Endothelial cell of umbilical vein (primary cell): ENCODE measurements at regions not wholly inside any gene's neighbourhood (a gene's known extent, or its start where the extent isn't known, plus 50 kb on each side); places are given as distances from the start of the nearest gene placed in this dataset.

Experiments used
- CTCF ChIP-seq, 2 donors: IDR thresholded peaks; 1 replicate in 1 of 2; 2 replicates in 1 of 2; pipeline ENCODE4 v1.5.1; 2011; ENCODE audit warnings: low read length in 2 of 2, mild to moderate bottlenecking in 2 of 2, moderate library complexity in 2 of 2, control low read depth in 1 of 2, inconsistent platforms in 1 of 2, low read depth in 1 of 2; ENCODE audit not compliant: insufficient read depth in 1 of 2; ENCODE audit errors: extremely low read depth in 1 of 2
- EZH2 ChIP-seq: IDR thresholded peaks from 2 replicates; pipeline ENCODE4 v1.6.1; 2012; ENCODE audit warnings: borderline replicate concordance, low read depth, mild to moderate bottlenecking, moderate library complexity, low read length, inconsistent platforms; ENCODE audit not compliant: severe bottlenecking
- FOS ChIP-seq: IDR thresholded peaks from 2 replicates; pipeline ENCODE4 v1.6.1; 2011; ENCODE audit warnings: mild to moderate bottlenecking, low read length, moderate library complexity, borderline replicate concordance; ENCODE audit not compliant: insufficient read depth
- GATA2 ChIP-seq: IDR thresholded peaks from 2 replicates; pipeline ENCODE4 v1.7.0; 2011; ENCODE audit warnings: low read depth, mild to moderate bottlenecking, moderate library complexity, mixed read lengths, low read length; ENCODE audit not compliant: insufficient read length, insufficient read depth
- JUN ChIP-seq: IDR thresholded peaks from 2 replicates; pipeline ENCODE4 v1.6.1; 2011; ENCODE audit warnings: borderline replicate concordance, low read depth; ENCODE audit not compliant: insufficient read length, insufficient read depth
- MAX ChIP-seq: IDR thresholded peaks from 2 replicates; pipeline ENCODE4 v1.6.1; 2011; ENCODE audit not compliant: insufficient read depth, insufficient read length
- POLR2A ChIP-seq: IDR thresholded peaks from 2 replicates; pipeline ENCODE4 v1.6.1; 2012; ENCODE audit warnings: low read depth, mild to moderate bottlenecking, control low read depth, low read length
- POLR2AphosphoS5 ChIP-seq: IDR thresholded peaks from 2 replicates; pipeline ENCODE4 v1.6.1; 2012; ENCODE audit warnings: low read depth, mild to moderate bottlenecking, control low read depth, low read length, moderate library complexity; ENCODE audit not compliant: insufficient read depth

- TF ChIP-seq CTCF (IDR thresholded peaks at IDR 0.05; ENCODE audit: extremely low read depth in 1 of 2, insufficient read depth in 1 of 2, low read depth in 1 of 2, low read length in 2 of 2) (no peak), POLR2A (no peak), POLR2AphosphoS5 (no peak), GATA2 (no peak), MAX (no peak), EZH2 (no peak), FOS (no peak), JUN (no peak)
Measured at GRCh38 chr17:62130739-62131138, 65.7 kb upstream of the MED13 start.
